GM20000 (cell line): ENCODE measurements at regions not wholly inside any gene's neighbourhood (a gene's known extent, or its start where the extent isn't known, plus 50 kb on each side); places are given as distances from the start of the nearest gene placed in this dataset.

Experiments used
- DNase-seq: peaks from one replicate; pipeline ENCODE4 v3.0.0; 2012; ENCODE audit warnings: low spot score
- CTCF ChIP-seq: IDR thresholded peaks from 2 replicates; pipeline ENCODE4 v1.5.1; 2012; ENCODE audit warnings: mild to moderate bottlenecking, control low read depth; ENCODE audit errors: extremely low read depth, missing control alignments

DNA sequence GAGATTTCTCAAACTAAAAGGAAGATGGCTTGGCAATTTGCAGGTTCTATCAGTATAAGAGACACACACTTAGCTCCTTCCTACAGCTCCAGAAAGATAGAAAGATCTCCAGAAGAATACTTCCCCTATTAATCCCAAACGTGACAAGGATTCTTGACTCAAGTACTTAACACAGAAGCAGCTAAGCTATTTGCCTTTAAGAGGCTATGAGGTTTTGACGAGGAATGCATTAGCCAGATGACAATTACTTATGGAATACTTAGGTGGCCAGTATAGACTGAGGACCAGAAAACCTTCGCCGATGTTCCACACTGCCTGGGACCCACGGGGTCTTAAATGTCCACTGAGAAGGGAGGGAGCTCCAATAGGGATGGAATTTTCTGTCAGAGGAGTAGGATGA, 340.5 kb upstream of the KIF2A start:
- no peak for DNase-seq
- no peak for TF ChIP-seq CTCF

GRCh38 chr5:61966296-61966955, 339.6 kb upstream of the KIF2A start:
- no peak for DNase-seq
- no peak for TF ChIP-seq CTCF

GRCh38 chr5:61966997-61967396, 339.0 kb upstream of the KIF2A start:
- no peak for DNase-seq

DNA sequence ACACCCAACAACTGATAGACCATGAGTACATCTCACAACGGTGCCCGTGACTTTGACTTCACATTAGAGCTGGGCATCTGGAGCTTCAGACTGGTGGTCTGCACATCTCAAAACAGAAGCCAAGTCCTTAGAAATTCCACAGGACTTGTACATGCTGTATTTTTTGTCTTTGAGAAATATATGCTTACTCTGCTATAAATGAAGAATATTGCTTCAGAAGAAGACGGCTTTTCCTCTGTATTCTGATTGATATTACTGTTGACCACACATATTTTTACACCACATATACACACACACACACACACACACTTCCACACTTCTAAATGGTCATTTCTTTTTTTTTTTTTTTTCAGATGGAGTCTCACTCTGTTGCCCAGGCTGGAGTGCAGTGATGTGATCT, 338.3 kb upstream of the KIF2A start:
- no peak for TF ChIP-seq CTCF
- no peak for DNase-seq

More at GRCh38 chr5:61966997-61967396, 339.0 kb upstream of the KIF2A start:
- TF ChIP-seq CTCF: no peak

DNA sequence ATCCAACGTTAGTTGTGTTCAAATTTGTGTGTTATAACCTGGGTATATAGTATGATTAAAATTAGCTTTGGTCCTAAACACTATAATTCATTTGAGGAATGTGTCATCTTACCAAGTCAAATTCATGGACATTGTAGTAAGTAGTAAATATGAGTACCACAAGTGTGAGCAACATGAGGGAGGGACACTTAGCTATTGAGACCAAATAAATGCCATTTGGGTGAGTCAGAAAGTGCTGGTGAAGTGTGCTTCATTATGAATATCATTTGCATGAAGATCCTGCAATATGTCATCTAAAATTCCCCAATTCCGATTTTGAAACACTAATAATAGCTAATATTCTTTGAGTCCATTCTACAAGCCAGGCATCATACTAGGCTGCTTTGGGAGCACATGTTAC, 336.7 kb upstream of the KIF2A start:
- no peak for DNase-seq
- TF ChIP-seq CTCF: no peak

DNA sequence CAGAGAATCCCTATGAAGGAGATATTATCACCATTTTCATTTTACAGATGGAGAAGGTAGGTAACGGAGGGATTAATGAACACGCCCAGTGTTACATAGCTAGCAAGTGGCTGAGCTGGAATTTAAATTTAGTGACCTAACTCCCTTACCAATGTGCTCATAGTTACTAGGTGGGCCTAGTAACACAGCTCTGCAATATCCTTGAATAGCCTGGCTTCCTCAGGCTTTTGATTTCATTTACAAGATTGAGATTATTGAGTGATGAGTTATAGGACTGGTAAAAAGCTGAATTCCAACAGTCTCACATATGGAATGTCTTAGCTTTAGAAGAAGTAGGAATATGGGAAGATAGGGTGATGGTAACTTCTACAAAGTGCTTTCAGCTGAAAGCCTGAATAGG, 336.3 kb upstream of the KIF2A start:
- no peak for DNase-seq
- no peak for TF ChIP-seq CTCF

DNA sequence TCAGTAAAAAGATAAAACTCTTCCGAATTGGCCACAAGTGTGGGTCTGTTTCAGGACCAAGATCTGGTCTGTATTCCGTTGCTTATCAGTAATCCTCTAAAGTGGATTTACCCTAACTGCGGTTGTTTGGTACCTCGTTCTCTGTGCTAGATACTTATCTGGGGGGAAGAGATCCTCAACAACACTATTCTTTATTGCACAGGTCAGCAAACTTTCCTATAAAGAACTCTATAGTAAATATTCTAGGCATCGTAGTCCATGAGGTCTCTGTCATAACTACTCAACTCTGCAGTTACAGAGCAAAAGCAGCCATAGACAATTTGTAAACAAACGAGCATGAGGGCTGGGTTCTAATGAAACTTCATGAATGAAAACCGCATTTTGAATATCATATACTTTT, 335.8 kb upstream of the KIF2A start:
- no peak for TF ChIP-seq CTCF
- no peak for DNase-seq
